ENCODE measurements at regions not wholly inside any gene's neighbourhood (a gene's known extent, or its start where the extent isn't known, plus 50 kb on each side); places are given as distances from the start of the nearest gene placed in this dataset.

DNA sequence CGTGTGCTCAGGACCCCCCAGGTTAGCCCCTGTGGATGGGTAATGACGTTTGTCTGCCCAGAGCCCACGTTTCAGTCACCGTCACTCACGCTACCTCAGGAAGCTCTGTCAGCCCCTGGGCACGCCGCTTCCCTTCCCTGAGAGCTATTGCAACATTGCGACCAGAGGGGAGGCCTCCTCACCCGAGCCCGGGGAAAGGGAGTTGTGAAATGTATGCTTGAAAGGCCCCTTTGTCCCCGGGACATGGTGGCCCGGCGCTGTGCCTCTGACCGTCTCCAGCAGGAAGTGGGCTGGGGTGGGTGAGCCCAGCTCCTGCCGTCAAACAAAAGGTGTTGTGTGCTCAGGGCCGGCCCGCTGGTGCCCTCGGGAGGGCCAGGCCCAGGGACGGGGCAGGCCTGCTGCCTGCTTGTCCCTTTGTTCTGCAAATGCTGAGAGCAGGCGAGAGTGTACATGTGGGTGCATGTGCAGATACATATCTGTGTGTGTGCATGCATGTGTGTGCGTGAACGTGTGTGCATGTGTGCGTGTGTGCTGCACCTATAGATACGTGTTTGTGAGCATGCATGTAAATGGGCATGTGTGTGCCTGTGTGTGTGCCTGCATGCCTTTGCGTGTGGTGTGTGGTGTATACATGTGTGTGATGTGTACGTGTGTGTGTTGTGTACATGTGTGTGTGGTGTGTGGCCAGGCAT lies 1125.0 kb downstream of the BRD1 start:
- ChIA-PET CTCF (no interaction called here), POLR2A (no interaction called here)
- no peaks in the 10 kb centered on the region for H3K36me3 ChIP-seq (replicated peaks in 1 of 2; ENCODE audit: control extremely low read depth in 1 of 2, control insufficient read depth in 1 of 2, extremely low read depth in 1 of 2, insufficient read depth in 2 of 2, low read length in 1 of 2)
- H3K9me3 Mint-ChIP-seq (ENCODE audit: insufficient read depth): no peaks in the 10 kb centered on the region
- no peak for TF ChIP-seq EZH2 (IDR thresholded peaks at IDR 0.05; ENCODE audit: borderline replicate concordance, insufficient read depth, low read depth, low read length, poor library complexity, severe bottlenecking)
- TF ChIP-seq, protein P1, sequence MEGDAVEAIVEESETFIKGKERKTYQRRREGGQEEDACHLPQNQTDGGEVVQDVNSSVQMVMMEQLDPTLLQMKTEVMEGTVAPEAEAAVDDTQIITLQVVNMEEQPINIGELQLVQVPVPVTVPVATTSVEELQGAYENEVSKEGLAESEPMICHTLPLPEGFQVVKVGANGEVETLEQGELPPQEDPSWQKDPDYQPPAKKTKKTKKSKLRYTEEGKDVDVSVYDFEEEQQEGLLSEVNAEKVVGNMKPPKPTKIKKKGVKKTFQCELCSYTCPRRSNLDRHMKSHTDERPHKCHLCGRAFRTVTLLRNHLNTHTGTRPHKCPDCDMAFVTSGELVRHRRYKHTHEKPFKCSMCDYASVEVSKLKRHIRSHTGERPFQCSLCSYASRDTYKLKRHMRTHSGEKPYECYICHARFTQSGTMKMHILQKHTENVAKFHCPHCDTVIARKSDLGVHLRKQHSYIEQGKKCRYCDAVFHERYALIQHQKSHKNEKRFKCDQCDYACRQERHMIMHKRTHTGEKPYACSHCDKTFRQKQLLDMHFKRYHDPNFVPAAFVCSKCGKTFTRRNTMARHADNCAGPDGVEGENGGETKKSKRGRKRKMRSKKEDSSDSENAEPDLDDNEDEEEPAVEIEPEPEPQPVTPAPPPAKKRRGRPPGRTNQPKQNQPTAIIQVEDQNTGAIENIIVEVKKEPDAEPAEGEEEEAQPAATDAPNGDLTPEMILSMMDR (IDR thresholded peaks at IDR 0.05): no peak
- DNase-seq (no peak), ATAC-seq (ENCODE audit: low read depth) (no peak)
- H3K4me1 ChIP-seq (ENCODE audit: control insufficient read depth in 2 of 2, insufficient read depth in 2 of 2, low read length in 2 of 2): no peaks in the 10 kb centered on the region
- no peak overlapping the region for H3K9ac ChIP-seq (ENCODE audit: low read length)
- WGBS (ENCODE audit: insufficient coverage): 54% methylated on average over 21 of the region's 26 CpGs
- H4K20me1 ChIP-seq (ENCODE audit: control insufficient read depth, insufficient read depth, low read length, poor library complexity, severe bottlenecking): no peaks in the 10 kb centered on the region
- no peaks in the 10 kb centered on the region for H3K27me3 ChIP-seq (replicated peaks in 1 of 4; ENCODE audit: control extremely low read depth in 1 of 4, control insufficient read depth in 3 of 4, insufficient read depth in 4 of 4, low read length in 3 of 4)
- no peak overlapping the region for H3K27ac ChIP-seq (ENCODE audit: low read length in 2 of 2)
- no peaks in the 10 kb centered on the region for H3K79me2 ChIP-seq (ENCODE audit: control insufficient read depth, insufficient read depth, low read length)
- H3K27me3 Mint-ChIP-seq: no peaks in the 10 kb centered on the region
- intact Hi-C loops (cut with micrococcal nuclease): no loop called here
- H3K4me3 ChIP-seq (ENCODE audit: control extremely low read depth in 1 of 5, extremely low read depth in 1 of 5, insufficient read depth in 1 of 5, low read depth in 2 of 5, low read length in 4 of 5): no peak overlapping the region
- H3K9me3 ChIP-seq (ENCODE audit: control extremely low read depth in 1 of 3, control insufficient read depth in 2 of 3, insufficient read depth in 1 of 3, low read length in 2 of 3): peaks cover 0 to 13% (median 0%) of the 10 kb centered on the region in 3 donors
- no peak overlapping the region for H2AFZ ChIP-seq (ENCODE audit: insufficient read depth, low read depth, low read length, poor library complexity, severe bottlenecking)
- no peak overlapping the region for H3K4me3 Mint-ChIP-seq
- no peaks in the 10 kb centered on the region for H3K4me1 Mint-ChIP-seq
- H3K4me2 ChIP-seq (replicated peaks; ENCODE audit: low read depth, low read length, poor library complexity, severe bottlenecking): no peak overlapping the region
- H3K27ac Mint-ChIP-seq: no peak overlapping the region

DNA sequence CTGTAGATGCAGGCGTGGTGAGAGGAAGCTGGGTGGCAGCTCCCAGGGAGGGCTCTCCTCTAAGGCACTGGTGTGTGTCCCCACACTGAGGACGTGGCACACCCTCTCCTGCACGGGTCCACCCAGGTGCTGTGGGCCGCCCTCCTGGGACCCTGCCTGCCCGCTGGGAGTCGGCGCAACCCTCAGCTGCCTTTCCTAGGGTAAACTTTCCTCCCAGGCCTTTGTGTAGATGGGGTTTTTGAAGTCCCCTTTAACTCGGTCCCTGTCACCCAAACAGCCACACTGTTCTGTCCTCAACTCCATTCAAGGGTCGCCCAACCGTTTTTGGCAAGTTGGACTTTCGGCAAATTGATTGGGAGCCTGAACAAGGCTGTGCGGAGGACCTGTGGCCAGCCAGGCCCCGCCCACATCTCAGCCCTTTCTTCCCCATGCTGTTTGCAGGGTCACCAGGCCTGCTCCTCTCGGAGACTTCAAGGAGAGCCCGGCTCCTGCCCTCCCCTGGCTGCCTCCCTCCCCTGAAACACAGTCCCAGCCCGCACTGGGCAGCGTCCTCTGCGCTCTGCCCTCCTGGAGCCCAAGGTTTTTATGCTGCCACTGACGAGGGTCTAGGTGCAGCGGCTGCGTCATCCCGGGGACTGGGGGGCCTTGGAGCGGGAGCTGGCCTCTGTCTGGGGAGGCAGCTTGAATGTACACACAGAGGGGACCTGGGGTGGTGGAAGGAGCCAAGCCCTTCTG lies 1126.2 kb downstream of the BRD1 start:
- H3K9ac ChIP-seq (ENCODE audit: low read length): no peak overlapping the region

More for the DNA sequence above, 1126.2 kb downstream of the BRD1 start:
- intact Hi-C loops (cut with micrococcal nuclease): no loop called here
- Mint-ChIP-seq H3K4me3 (no peak overlapping the region), H3K27ac (no peak overlapping the region), H3K4me1 (no peaks in the 10 kb centered on the region), H3K9me3 (ENCODE audit: insufficient read depth) (no peaks in the 10 kb centered on the region), H3K27me3 (no peaks in the 10 kb centered on the region)
- Histone ChIP-seq H3K36me3 (replicated peaks in 1 of 2; ENCODE audit: control extremely low read depth in 1 of 2, control insufficient read depth in 1 of 2, extremely low read depth in 1 of 2, insufficient read depth in 2 of 2, low read length in 1 of 2) (no peaks in the 10 kb centered on the region), H3K4me2 (replicated peaks; ENCODE audit: low read depth, low read length, poor library complexity, severe bottlenecking) (no peak overlapping the region), H3K27me3 (replicated peaks in 1 of 4; ENCODE audit: control extremely low read depth in 1 of 4, control insufficient read depth in 3 of 4, insufficient read depth in 4 of 4, low read length in 3 of 4) (no peaks in the 10 kb centered on the region), H3K27ac (ENCODE audit: low read length in 2 of 2) (no peak overlapping the region), H3K4me1 (ENCODE audit: control insufficient read depth in 2 of 2, insufficient read depth in 2 of 2, low read length in 2 of 2) (no peaks in the 10 kb centered on the region), H3K4me3 (ENCODE audit: control extremely low read depth in 1 of 5, extremely low read depth in 1 of 5, insufficient read depth in 1 of 5, low read depth in 2 of 5, low read length in 4 of 5) (no peak overlapping the region), H3K79me2 (ENCODE audit: control insufficient read depth, insufficient read depth, low read length) (no peaks in the 10 kb centered on the region), H3K9me3 (ENCODE audit: control extremely low read depth in 1 of 3, control insufficient read depth in 2 of 3, insufficient read depth in 1 of 3, low read length in 2 of 3) (peaks cover 0 to 13% (median 0%) of the 10 kb centered on the region in 3 donors), H4K20me1 (ENCODE audit: control insufficient read depth, insufficient read depth, low read length, poor library complexity, severe bottlenecking) (no peaks in the 10 kb centered on the region), H2AFZ (ENCODE audit: insufficient read depth, low read depth, low read length, poor library complexity, severe bottlenecking) (no peak overlapping the region)
- ATAC-seq (ENCODE audit: low read depth) (no peak), DNase-seq (no peak)
- WGBS (ENCODE audit: insufficient coverage): 90% methylated on average over 20 of the region's 23 CpGs
- ChIA-PET CTCF (no interaction called here), POLR2A (no interaction called here)
- TF ChIP-seq, protein P1 (IDR thresholded peaks at IDR 0.05): no peak
- no peak for TF ChIP-seq EZH2 (IDR thresholded peaks at IDR 0.05; ENCODE audit: borderline replicate concordance, insufficient read depth, low read depth, low read length, poor library complexity, severe bottlenecking)
